SK-MEL-5 (cell line): ENCODE measurements at regions not wholly inside any gene's neighbourhood (a gene's known extent, or its start where the extent isn't known, plus 50 kb on each side); places are given as distances from the start of the nearest gene placed in this dataset.
A peak's percentile ranks its signal among the peaks of the same experiment; 100 is the strongest.
"Not testable (repeated sequence)": the region's sequence is repeated elsewhere in the genome, so short reads cannot be mapped to it uniquely, and the experiment has no call there.

ENCODE experiments used
- DNase-seq: peaks from one replicate; pipeline ENCODE4 v3.0.0-alpha.2; 2016; ENCODE audit warnings: low read depth, low spot score
- in situ Hi-C: cut with HindIII; loops from 2 replicates; pipeline ENCODE4 v1.10.0; 2016; ENCODE audit warnings: low sequenced_read_pairs, high pct_unique_total_duplicates, low pct_unique_long_range_greater_than_20kb

DNA sequence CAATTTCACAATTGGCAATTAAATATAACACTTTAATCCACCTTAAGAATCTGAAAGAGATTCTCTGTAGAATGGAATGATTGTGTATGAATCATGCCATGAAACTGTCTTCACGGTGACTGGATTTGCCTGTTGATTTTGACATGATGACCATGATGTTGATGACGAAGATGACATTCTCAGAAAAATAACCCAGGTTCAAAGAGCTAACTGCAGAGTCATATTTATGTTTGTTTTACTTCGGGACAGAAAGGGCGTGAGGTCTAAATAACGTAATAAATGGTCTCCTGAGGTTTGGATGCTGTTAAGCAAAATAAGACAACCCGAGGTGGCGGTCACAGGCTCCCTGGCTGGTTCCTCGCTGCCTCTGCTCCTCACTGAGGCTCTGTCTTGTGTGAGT lies 532.0 kb downstream of the TMEM121 start:
- no peak for DNase-seq
- in situ Hi-C loops: no loop called here

- no peak for DNase-seq
- in situ Hi-C loops: no loop called here
These were observed 534.0 kb downstream of the TMEM121 start for GRCh38 chr14:106060276-106060975.

DNA sequence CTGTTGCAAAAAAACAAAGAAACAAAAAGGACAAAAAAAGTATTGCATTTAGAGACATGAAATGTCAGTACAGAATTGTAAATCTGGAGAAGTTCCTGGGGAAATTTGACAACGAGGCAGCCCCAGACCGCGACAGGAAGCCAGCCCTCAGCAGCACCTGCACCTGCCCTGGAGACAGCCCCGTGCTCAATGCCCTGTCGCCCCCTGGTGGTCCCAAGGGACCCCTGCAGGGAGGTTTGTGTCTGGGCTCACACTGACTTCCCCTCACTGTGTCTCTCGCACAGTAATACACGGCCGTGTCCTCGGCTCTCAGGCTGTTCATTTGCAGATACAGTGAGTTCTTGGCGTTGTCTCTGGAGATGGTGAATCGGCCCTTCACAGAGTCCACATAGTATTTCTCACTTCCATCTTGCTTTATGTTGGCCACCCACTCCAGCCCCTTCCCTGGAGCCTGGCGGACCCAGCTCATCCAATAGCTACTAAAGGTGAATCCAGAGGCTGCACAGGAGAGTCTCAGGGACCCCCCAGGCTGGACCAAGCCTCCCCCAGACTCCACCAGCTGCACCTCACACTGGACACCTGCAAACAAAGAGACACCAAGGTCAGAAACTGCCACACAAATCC lies 535.6 kb downstream of the TMEM121 start:
- DNase-seq, in situ Hi-C loops: not testable (repeated sequence)

DNA sequence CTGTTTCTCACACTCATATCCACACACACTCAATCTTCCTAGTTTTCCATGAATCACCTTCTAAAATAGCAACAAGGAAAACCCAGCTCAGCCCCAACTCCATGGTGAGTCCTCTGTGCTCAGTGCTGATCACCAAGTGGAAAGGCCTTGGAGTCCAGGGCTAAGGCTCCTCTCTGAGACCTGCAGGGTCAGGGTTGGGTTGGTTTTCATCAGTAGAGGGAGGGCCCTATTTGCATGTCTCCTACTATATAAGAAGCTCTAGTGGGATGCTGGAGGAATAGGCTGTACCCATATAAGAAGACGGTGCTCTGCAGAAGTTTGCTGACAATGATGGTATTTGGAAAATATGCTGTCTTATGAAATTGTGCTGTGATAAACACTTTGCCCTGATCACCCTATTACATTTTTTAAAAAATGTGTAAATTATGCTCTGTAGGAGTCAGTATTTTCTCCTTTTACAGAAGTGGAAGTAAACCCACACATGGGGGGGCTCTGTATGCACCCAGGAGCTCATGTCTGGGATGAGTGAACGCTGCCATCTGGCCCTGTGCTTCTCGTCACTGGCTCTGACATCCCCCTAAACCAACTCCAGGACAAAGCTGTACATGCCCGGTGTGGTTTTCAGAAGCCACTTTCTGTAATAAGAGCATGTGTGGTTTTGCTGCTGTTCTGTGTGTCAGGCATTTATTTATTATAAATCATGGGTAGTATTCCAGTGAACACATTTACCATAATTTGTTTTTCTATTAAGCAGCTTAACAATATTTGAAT lies 536.3 kb downstream of the TMEM121 start:
- in situ Hi-C loops: no loop called here

GRCh38 chr14:106067935-106068334 lies 541.6 kb downstream of the TMEM121 start:
- DNase-seq: no peak
- in situ Hi-C loops: no loop called here

More for the DNA sequence above, 536.3 kb downstream of the TMEM121 start:
- no peak for DNase-seq

DNA sequence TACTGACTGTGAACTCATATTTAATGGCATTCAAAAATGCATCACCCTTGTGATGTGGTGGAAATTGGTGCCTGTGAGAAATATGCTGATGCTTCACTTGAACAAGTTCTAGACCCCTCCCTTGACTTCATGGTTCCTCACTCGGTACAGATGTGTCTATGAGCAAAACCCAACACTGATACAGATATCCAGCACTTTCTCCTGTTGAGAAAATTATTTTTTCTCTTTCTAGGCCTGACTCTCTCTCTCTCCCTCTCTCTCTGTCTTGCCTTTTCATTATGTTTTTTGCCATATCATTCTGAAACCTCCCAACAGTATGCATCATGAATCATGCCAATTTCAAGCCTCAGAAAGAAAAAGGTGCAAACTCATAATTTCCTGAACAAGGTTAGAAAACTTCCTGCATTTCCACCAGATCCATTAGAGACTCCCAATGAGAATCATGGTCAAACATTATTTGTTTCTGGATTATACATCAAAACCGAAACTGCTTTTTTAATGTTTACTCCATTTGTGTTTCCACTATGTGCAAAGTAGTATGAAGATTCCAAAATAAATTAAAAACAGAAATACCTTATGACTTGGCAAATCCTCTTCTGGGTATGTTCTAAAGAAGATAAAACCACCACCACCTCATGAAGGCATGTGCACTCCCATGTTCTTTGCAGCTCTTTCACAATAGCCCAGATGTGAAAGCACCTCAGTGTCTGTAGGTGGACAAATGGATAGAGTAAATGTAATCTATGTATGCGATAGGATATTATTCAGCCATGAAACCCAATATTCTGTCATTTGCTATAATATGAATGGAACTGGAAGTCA lies 543.6 kb downstream of the TMEM121 start:
- in situ Hi-C loops: no loop called here
- no peak for DNase-seq

DNA sequence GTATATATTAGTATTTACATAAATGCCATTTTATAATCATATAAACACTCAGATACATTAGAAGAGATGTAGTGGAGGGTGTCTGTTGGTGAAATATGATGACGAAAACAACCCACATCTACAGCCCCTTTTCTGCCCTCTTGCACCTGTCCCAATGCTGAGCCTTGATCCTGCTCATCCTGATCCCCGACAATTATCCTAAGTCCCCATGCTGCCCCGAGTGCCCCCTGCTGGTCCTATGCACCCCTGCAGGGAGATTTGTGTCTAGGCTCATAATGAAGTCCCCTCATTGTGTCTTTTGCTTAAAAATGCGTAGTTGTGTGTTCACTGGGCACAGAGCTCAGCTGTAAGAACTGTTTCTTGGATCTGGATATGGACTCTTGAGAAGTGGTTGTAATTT lies 554.5 kb downstream of the TMEM121 start:
- in situ Hi-C loops: no loop called here

GRCh38 chr14:106081721-106082120 lies 555.3 kb downstream of the TMEM121 start:
- DNase-seq, in situ Hi-C loops: not testable (repeated sequence)

More for the DNA sequence above, 554.5 kb downstream of the TMEM121 start:
- no peak for DNase-seq

DNA sequence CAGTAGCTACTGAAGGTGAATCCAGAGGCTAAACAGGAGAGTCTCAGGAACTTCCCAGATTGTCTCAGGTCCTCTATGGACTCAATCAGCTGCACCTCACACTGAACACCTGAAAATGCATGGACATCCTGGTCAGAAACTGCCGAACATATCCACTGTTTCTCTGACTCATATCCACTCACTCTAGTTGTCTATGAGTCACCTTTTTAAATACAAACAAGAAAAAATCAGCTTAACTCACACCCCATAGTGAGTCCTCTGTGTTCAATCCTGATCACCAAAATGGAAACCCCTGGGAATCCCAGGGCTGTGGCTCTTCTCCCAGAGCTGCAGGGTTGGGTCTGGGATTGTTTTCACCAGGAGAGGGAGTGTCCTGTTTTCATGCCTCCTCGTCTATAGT lies 556.7 kb downstream of the TMEM121 start:
- in situ Hi-C loops: no loop called here
- no peak for DNase-seq

DNA sequence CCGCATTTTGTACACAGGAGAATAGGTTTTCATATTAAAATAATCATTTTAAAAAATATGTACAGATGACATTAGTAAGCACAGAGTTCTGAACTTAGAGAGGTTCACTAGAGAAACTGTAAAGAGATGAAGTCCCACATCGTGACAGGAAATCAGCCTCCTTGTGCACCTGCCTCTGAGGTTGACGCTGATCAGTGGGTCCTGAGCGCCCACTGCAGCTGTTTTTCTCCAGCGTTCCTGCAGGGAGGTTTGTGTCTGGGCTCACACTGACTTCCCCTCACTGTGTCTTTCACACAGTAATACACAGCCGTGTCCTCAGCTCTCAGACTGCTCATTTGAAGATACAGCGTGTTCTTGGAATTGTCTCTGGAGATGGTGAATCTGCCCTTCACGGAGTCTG lies 561.5 kb downstream of the TMEM121 start:
- DNase-seq: no peak

DNA sequence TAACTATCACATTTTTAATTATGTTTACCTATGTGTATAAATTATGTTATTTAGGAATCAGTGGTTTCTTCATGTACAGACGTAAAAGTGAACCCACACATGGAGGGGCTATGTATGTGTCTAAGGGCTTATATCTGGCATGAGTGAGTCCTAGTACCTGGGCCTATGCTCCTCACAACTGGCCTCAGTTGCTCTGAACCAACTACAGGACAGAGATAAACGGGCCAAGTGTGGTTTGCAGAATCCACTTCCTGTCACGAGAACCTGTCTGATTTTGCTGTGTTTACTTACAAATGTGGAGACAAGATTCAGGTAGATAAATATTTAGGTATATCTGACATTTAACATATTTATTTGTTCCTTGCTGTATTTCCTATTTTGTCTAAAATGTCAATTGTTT lies 562.5 kb downstream of the TMEM121 start:
- in situ Hi-C loops, DNase-seq: not testable (repeated sequence)

More for the DNA sequence above, 561.5 kb downstream of the TMEM121 start:
- in situ Hi-C loops: no loop called here

DNA sequence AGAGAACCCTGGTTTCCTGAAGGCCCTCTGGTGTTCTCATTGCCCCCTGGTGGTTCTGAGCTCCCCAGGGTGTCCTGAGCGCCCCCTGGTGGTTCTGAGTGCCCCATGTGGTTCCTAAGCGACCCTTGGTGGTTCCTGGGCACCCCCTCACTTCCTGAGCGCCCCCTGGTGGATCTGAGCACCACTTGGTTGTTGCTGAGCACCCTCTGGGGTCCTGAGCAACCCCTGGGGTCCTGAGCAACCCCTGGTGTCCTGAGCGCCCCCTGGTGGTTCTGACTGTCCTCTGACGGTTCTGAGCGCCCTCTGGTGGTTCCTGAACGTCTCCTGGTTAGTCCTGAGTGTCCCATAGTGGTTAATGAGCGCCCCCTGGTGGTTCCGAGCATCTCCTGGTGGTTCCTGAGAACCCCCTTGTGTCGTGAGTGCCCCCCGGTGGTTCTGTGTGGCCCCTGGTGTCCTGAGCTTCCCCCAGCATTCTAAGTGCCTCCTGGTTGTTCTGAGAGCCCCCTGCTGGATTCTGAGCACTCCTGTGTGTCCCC lies 568.3 kb downstream of the TMEM121 start:
- peak; percentile 51 for DNase-seq

GRCh38 chr14:106107703-106108102 lies 581.3 kb downstream of the TMEM121 start:
- no peak for DNase-seq
- in situ Hi-C loops: no loop called here

More for the DNA sequence above, 568.3 kb downstream of the TMEM121 start:
- in situ Hi-C loops: no loop called here

- DNase-seq: no peak
- in situ Hi-C loops: no loop called here
These were observed 583.0 kb downstream of the TMEM121 start for GRCh38 chr14:106109337-106109736.

- in situ Hi-C loops: no loop called here
- no peak for DNase-seq
These were observed 589.0 kb downstream of the TMEM121 start for GRCh38 chr14:106115401-106115800.

- in situ Hi-C loops: not testable (repeated sequence)
These were observed 590.1 kb downstream of the TMEM121 start for GRCh38 chr14:106116339-106116930.

GRCh38 chr14:106120101-106120500 lies 593.7 kb downstream of the TMEM121 start:
- DNase-seq: no peak
- in situ Hi-C loops: no loop called here

More at GRCh38 chr14:106116339-106116930, 590.1 kb downstream of the TMEM121 start:
- DNase-seq: not testable (repeated sequence)
